ENCODE measurements at regions not wholly inside any gene's neighbourhood (a gene's known extent, or its start where the extent isn't known, plus 50 kb on each side); places are given as distances from the start of the nearest gene placed in this dataset.

DNA sequence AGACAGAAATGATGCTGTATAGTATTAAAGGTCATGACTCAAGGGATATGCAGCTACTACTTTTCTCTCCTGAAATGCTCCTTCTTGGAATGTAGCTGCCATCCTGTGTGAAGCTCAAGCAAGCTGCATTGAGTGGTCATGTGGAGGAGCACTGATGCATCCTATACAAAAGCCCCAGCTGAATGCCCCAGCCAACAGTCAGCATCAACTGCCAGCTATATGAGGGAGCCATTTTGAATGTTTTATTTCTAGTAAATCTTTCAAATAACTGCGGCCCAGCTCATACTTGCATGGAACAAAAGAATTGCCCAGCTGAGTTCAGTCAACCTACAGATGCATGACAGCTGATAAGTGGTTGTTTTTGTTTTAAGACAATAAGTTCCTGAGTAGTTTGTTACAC lies 165.0 kb upstream of the GEMIN8 start:
- no peak for TF ChIP-seq POLR2AphosphoS5 (IDR thresholded peaks at IDR 0.05)
- TF ChIP-seq, protein P1, sequence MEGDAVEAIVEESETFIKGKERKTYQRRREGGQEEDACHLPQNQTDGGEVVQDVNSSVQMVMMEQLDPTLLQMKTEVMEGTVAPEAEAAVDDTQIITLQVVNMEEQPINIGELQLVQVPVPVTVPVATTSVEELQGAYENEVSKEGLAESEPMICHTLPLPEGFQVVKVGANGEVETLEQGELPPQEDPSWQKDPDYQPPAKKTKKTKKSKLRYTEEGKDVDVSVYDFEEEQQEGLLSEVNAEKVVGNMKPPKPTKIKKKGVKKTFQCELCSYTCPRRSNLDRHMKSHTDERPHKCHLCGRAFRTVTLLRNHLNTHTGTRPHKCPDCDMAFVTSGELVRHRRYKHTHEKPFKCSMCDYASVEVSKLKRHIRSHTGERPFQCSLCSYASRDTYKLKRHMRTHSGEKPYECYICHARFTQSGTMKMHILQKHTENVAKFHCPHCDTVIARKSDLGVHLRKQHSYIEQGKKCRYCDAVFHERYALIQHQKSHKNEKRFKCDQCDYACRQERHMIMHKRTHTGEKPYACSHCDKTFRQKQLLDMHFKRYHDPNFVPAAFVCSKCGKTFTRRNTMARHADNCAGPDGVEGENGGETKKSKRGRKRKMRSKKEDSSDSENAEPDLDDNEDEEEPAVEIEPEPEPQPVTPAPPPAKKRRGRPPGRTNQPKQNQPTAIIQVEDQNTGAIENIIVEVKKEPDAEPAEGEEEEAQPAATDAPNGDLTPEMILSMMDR (IDR thresholded peaks at IDR 0.05): no peak
- no peak for TF ChIP-seq EP300 (IDR thresholded peaks at IDR 0.05; ENCODE audit: low read depth)

All from transverse colon (tissue), 4 donors.